ENCODE measurements at regions not wholly inside any gene's neighbourhood (a gene's known extent, or its start where the extent isn't known, plus 50 kb on each side); places are given as distances from the start of the nearest gene placed in this dataset.

DNA sequence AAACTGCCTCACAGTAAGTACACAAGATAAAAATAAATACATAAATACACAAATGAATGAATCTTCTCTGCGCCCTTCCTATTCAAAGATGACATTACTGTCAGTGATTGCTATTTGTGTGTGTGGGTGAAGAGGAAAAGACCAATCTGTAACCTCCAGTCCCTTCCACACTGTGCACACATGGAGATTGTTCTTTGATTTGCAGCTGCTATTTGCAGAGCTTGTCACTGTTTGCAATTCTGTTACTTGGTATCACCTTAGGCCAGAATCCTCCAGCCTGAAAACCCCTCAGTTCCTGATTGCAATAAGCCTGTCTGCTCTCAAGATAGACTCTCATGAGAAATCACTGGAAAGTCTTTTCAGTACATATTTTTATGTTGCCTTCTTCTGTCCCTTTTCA is 1314.9 kb downstream of the PCDH9 start:
- TF ChIP-seq, protein P1, sequence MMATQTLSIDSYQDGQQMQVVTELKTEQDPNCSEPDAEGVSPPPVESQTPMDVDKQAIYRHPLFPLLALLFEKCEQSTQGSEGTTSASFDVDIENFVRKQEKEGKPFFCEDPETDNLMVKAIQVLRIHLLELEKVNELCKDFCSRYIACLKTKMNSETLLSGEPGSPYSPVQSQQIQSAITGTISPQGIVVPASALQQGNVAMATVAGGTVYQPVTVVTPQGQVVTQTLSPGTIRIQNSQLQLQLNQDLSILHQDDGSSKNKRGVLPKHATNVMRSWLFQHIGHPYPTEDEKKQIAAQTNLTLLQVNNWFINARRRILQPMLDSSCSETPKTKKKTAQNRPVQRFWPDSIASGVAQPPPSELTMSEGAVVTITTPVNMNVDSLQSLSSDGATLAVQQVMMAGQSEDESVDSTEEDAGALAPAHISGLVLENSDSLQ (IDR thresholded peaks at IDR 0.05) = no peak
- TF ChIP-seq FOXM1 (IDR thresholded peaks at IDR 0.05; ENCODE audit: borderline replicate concordance) (no peak), BHLHE40 (IDR thresholded peaks at IDR 0.05; ENCODE audit: borderline replicate concordance) (no peak), FOXK2 (IDR thresholded peaks at IDR 0.05) (no peak), SP1 (IDR thresholded peaks at IDR 0.05) (no peak), TARDBP (IDR thresholded peaks at IDR 0.05) (no peak), ZNF384 (IDR thresholded peaks at IDR 0.05) (no peak), SUZ12 (IDR thresholded peaks at IDR 0.05) (no peak), ELF4 (IDR thresholded peaks at IDR 0.05) (no peak), NFRKB (IDR thresholded peaks at IDR 0.05) (no peak), LEF1 (IDR thresholded peaks at IDR 0.05; ENCODE audit: borderline replicate concordance) (no peak), FOXA1 (IDR thresholded peaks at IDR 0.05) (no peak)

All from HEK293T (cell line).